Astrocyte of the spinal cord (primary cell): ENCODE measurements at regions not wholly inside any gene's neighbourhood (a gene's known extent, or its start where the extent isn't known, plus 50 kb on each side); places are given as distances from the start of the nearest gene placed in this dataset.

Source experiments
- DNase-seq: peaks from one replicate; pipeline ENCODE4 v3.0.0; 2011; ENCODE audit warnings: low read depth, low spot score
- H3K4me3 ChIP-seq: 2 replicates; pipeline ENCODE4 v1.5.1; 2011; ENCODE audit warnings: low read depth, mild to moderate bottlenecking, low read length, moderate library complexity
- CTCF ChIP-seq: IDR thresholded peaks from 2 replicates; pipeline ENCODE4 v1.5.1; 2012; ENCODE audit warnings: low read depth, mild to moderate bottlenecking, low read length, inconsistent platforms
- in situ Hi-C: cut with HindIII; loops from 2 replicates; pipeline ENCODE4 v1.10.0; 2017; ENCODE audit warnings: low sequenced_read_pairs

- in situ Hi-C loops: no loop called here
- no peak for TF ChIP-seq CTCF
- DNase-seq: no peak
- H3K4me3 ChIP-seq: no peak overlapping the region
Observed at GRCh38 chr22:47605886-47606285, 843.4 kb downstream of the TBC1D22A start.

GRCh38 chr22:47605441-47605840 is 843.0 kb downstream of the TBC1D22A start:
- no peak overlapping the region for H3K4me3 ChIP-seq
- in situ Hi-C loops: no loop called here
- no peak for DNase-seq
- no peak for TF ChIP-seq CTCF

GRCh38 chr22:47604563-47604962 is 842.1 kb downstream of the TBC1D22A start:
- H3K4me3 ChIP-seq: no peak overlapping the region
- DNase-seq: no peak
- in situ Hi-C loops: no loop called here
- no peak for TF ChIP-seq CTCF

- DNase-seq: no peak
- in situ Hi-C loops: no loop called here
- no peak overlapping the region for H3K4me3 ChIP-seq
- TF ChIP-seq CTCF: no peak
Observed at GRCh38 chr22:47602732-47603131, 840.3 kb downstream of the TBC1D22A start.

- in situ Hi-C loops: no loop called here
- DNase-seq: no peak
- H3K4me3 ChIP-seq: no peak overlapping the region
- TF ChIP-seq CTCF: no peak
Observed at GRCh38 chr22:47601666-47602065, 839.2 kb downstream of the TBC1D22A start.

GRCh38 chr22:47600791-47601625 is 838.6 kb downstream of the TBC1D22A start:
- DNase-seq: no peak
- in situ Hi-C loops: no loop called here
- H3K4me3 ChIP-seq: no peak overlapping the region
- no peak for TF ChIP-seq CTCF
